Sigmoid colon (tissue), 6 donors: ENCODE measurements at regions not wholly inside any gene's neighbourhood (a gene's known extent, or its start where the extent isn't known, plus 50 kb on each side); places are given as distances from the start of the nearest gene placed in this dataset.

ENCODE experiments used
- DNase-seq: peaks from one replicate; pipeline ENCODE4 v3.0.0-alpha.2; 2019
- H3K27ac ChIP-seq, 4 donors: fragments of 200-600 bp; sonication (generic); one replicate each; pipeline ENCODE4 v1.5.1; 2016 to 2019; ENCODE audit warnings: mild to moderate bottlenecking in 1 of 4
- H3K27me3 ChIP-seq, 3 donors: fragments of 200-600 bp; sonication (generic); one replicate each; pipeline ENCODE4 v1.5.1; 2019; ENCODE audit warnings: mild to moderate bottlenecking in 1 of 3
- H3K36me3 ChIP-seq, 4 donors: fragments of 200-600 bp; sonication (generic); one replicate each; pipeline ENCODE4 v1.5.1; 2016 to 2019
- H3K4me1 ChIP-seq, 4 donors: fragments of 200-600 bp; sonication (generic); one replicate each; pipeline ENCODE4 v1.5.1; 2017 to 2019
- H3K4me3 ChIP-seq, 4 donors: fragments of 200-600 bp; sonication (generic); one replicate each; pipeline ENCODE4 v1.5.1; 2017 to 2019; ENCODE audit warnings: mild to moderate bottlenecking in 2 of 4, moderate library complexity in 1 of 4
- H3K9me3 ChIP-seq, 4 donors: fragments of 200-600 bp in 3 of 4; sonication (generic) in 3 of 4; one replicate each; pipeline versions ENCODE4 v1.5.1 to v1.6.1; 2013 to 2019
- EP300 ChIP-seq, 4 donors: sonication (generic); formaldehyde crosslinking; IDR thresholded peaks; one replicate each; pipeline ENCODE4 v1.6.1; 2017; ENCODE audit warnings: antibody characterized with exemption in 4 of 4
- POLR2A ChIP-seq, 2 donors: fragments of 450-650 bp; IDR thresholded peaks; one replicate each; pipeline ENCODE4 v1.6.1; 2016; ENCODE audit warnings: antibody characterized with exemption in 2 of 2, mild to moderate bottlenecking in 2 of 2, moderate library complexity in 2 of 2
- POLR2AphosphoS5 ChIP-seq, 4 donors: sonication (generic); formaldehyde crosslinking; IDR thresholded peaks; one replicate each; pipeline ENCODE4 v1.6.1; 2017; ENCODE audit warnings: antibody characterized with exemption in 4 of 4
- WGBS, 2 donors: extraction: QIAGEN DNeasy Blood & Tissue Kit; methylation state at CpG; one replicate each; pipeline ENCODE4 v1.1.7; 2013; 5-methylcytosine and 5-hydroxymethylcytosine counted together
- intact Hi-C: fragments of 100-400 bp; cut with DNase I; formaldehyde crosslinking; loops from one replicate; pipeline ENCODE4 v1.15.1; 2023
- TF ChIP-seq, protein P1 (sequence below), 4 experiments: fragments of 450-650 bp in 3 of 4; fragments of 200-600 bp in 1 of 4; IDR thresholded peaks; one replicate each; pipeline ENCODE4 v1.5.1; 2016 to 2019; ENCODE audit warnings: antibody characterized with exemption in 4 of 4, mild to moderate bottlenecking in 3 of 4, moderate library complexity in 2 of 4
- donor health status: healthy with polysubstance abuse.
- donor health status: healthy.

DNA sequence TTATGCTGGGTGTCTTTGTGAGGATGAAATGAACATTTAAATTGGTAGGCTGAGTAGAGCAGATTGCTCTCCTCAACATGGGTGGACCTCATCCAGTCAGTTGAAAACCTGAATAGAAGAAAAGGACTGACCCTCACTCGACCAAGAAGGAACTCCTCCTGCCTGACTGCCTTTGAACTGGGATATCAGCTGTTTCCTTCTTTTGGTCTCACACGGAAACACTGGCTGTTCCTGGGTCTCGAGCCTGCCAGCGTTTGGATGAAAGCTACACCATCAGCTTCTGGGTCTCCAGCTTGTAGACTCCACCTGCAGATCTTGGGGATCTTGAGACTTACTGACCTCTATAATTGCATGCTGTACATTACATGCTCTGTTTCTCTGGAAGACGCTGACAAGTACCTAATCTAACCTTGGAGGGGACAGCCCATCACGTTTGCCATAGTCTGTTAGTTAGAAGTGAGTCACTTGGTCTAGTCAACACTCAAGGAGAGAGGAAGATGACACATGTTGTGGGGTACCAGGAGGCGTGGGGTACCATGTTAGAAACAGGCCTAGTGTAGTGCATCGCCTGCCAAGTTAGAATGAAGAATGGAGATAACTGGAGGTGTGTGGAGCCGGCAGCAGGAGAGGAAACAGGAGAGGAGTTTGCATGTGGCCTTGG, 267.0 kb downstream of the MREG start:
- WGBS, 2 donors = 76 to 89% methylated on average over 9 of the region's 9 CpGs
- no peak for DNase-seq
- Histone ChIP-seq H3K27ac (no peak overlapping the region), H3K4me1 (peaks cover 0 to 49% (median 35%) of the 10 kb centered on the region in 4 donors), H3K9me3 (no peaks in the 10 kb centered on the region), H3K4me3 (no peak overlapping the region), H3K36me3 (no peaks in the 10 kb centered on the region), H3K27me3 (no peaks in the 10 kb centered on the region)
- TF ChIP-seq EP300 (IDR thresholded peaks at IDR 0.05) = no peak
- no peak for TF ChIP-seq POLR2AphosphoS5 (IDR thresholded peaks at IDR 0.05)
- TF ChIP-seq, protein P1, sequence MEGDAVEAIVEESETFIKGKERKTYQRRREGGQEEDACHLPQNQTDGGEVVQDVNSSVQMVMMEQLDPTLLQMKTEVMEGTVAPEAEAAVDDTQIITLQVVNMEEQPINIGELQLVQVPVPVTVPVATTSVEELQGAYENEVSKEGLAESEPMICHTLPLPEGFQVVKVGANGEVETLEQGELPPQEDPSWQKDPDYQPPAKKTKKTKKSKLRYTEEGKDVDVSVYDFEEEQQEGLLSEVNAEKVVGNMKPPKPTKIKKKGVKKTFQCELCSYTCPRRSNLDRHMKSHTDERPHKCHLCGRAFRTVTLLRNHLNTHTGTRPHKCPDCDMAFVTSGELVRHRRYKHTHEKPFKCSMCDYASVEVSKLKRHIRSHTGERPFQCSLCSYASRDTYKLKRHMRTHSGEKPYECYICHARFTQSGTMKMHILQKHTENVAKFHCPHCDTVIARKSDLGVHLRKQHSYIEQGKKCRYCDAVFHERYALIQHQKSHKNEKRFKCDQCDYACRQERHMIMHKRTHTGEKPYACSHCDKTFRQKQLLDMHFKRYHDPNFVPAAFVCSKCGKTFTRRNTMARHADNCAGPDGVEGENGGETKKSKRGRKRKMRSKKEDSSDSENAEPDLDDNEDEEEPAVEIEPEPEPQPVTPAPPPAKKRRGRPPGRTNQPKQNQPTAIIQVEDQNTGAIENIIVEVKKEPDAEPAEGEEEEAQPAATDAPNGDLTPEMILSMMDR (IDR thresholded peaks at IDR 0.05) = no peak
- no peak for TF ChIP-seq POLR2A (IDR thresholded peaks at IDR 0.05)
- intact Hi-C loops = no loop called here

DNA sequence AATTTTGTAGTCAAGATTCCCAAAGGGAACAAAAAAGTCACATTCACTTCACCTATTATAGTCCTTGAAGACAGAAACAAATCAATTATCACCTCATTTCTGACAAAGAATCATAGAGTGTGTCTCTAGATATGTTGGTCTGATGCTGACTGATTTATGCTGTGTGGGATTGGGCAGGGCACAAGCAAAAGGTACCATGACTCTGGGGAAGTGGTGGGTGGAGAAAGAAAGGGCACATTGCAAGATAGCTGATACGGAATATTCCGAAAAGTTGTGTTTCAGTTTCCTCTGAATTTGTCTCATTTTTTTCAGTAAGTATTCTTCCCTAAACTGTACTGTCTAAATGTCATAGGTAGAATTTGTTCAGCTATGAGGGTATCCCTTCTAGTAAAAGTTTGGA, 268.0 kb downstream of the MREG start:
- H3K27me3 ChIP-seq = no peaks in the 10 kb centered on the region
- no peaks in the 10 kb centered on the region for H3K9me3 ChIP-seq
- no peak for DNase-seq
- 90 to 94% methylated on average over 2 of the region's 2 CpGs for WGBS, 2 donors
- H3K27ac ChIP-seq = no peak overlapping the region
- no peaks in the 10 kb centered on the region for H3K36me3 ChIP-seq
- TF ChIP-seq EP300 (IDR thresholded peaks at IDR 0.05) (no peak), POLR2AphosphoS5 (IDR thresholded peaks at IDR 0.05) (no peak), POLR2A (IDR thresholded peaks at IDR 0.05) (no peak)
- TF ChIP-seq, protein P1 (IDR thresholded peaks at IDR 0.05) = no peak
- intact Hi-C loops = no loop called here
- peaks cover 0 to 39% (median 26%) of the 10 kb centered on the region in 4 donors for H3K4me1 ChIP-seq
- no peak overlapping the region for H3K4me3 ChIP-seq

DNA sequence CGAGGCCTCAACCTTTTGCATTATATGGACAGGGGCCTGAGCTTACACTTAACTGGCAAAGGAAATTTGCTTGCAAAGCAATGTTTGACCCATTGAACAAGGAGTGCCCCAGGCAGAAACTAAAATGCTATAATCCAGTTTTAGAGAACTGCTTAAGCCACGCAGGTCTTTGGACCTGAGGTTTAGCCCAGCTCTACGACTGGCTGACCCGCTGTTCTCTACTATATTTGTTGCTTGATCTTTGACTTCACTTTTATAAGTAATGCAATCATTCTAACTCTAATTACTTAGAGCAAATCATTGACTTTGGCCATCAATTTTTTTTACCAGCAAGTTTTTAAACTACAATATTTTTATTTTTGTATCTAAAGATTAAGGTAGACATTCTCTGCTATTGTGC, 268.8 kb downstream of the MREG start:
- H3K27me3 ChIP-seq = no peaks in the 10 kb centered on the region
- no peak overlapping the region for H3K4me3 ChIP-seq
- TF ChIP-seq POLR2A (IDR thresholded peaks at IDR 0.05) = no peak
- TF ChIP-seq, protein P1 (IDR thresholded peaks at IDR 0.05) = no peak
- no peak for TF ChIP-seq POLR2AphosphoS5 (IDR thresholded peaks at IDR 0.05)
- TF ChIP-seq EP300 (IDR thresholded peaks at IDR 0.05) = no peak
- intact Hi-C loops = no loop called here
- WGBS, 2 donors = 92 to 95% methylated on average over 4 of the region's 4 CpGs
- H3K27ac ChIP-seq = no peak overlapping the region
- peaks cover 0 to 31% (median 19%) of the 10 kb centered on the region in 4 donors for H3K4me1 ChIP-seq
- no peaks in the 10 kb centered on the region for H3K36me3 ChIP-seq
- DNase-seq = no peak
- no peaks in the 10 kb centered on the region for H3K9me3 ChIP-seq

DNA sequence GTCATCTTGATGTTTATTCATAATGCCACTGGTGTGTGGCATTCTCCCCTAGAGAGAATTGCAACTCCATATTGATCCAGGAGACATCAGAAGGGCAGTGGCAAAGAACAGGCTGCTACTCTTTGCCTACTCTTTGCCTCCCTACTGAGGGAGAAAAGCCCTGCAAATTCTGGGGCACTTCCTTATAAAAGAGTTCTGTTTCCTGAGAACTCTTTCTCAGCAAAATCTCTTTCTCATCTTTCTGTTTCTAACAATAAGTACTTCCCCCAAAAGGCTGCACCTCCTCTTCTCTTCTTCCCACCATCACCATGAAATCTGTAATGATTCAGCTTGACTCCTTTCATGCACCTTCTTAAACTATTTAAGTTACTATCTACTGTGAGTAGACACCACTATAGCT, 270.3 kb downstream of the MREG start:
- no peaks in the 10 kb centered on the region for H3K9me3 ChIP-seq
- H3K4me1 ChIP-seq = peaks cover 0 to 17% (median 5%) of the 10 kb centered on the region in 4 donors
- H3K27ac ChIP-seq = no peak overlapping the region
- no peaks in the 10 kb centered on the region for H3K27me3 ChIP-seq
- no peak overlapping the region for H3K4me3 ChIP-seq
- intact Hi-C loops = no loop called here
- H3K36me3 ChIP-seq = no peaks in the 10 kb centered on the region
- no peak for TF ChIP-seq EP300 (IDR thresholded peaks at IDR 0.05)
- TF ChIP-seq, protein P1 (IDR thresholded peaks at IDR 0.05) = no peak
- no peak for TF ChIP-seq POLR2A (IDR thresholded peaks at IDR 0.05)
- TF ChIP-seq POLR2AphosphoS5 (IDR thresholded peaks at IDR 0.05) = no peak
- DNase-seq = no peak

DNA sequence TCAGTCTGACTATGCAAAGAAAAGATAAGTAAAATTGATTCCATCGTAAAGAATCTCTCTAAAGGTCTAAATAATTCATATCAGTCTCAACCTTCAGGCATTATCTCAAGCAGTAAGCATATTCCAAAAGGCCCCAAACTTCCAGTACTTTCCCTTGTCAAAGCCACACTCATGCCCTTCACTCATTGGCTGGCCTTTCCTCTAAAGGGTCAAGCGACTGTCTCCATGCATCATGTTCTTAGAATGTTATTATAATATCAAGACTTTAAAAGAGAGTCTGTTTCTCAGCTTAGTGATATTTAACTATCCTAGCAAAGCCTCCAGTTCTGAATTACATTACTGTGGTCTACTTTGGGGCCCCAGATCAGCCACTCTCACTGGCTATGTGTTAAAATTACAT, 271.3 kb downstream of the MREG start:
- Histone ChIP-seq H3K27ac (no peak overlapping the region), H3K9me3 (no peaks in the 10 kb centered on the region), H3K27me3 (no peaks in the 10 kb centered on the region), H3K36me3 (no peaks in the 10 kb centered on the region), H3K4me3 (no peak overlapping the region), H3K4me1 (peaks cover 0 to 8% (median 0%) of the 10 kb centered on the region in 4 donors)
- TF ChIP-seq, protein P1 (IDR thresholded peaks at IDR 0.05) = no peak
- TF ChIP-seq POLR2AphosphoS5 (IDR thresholded peaks at IDR 0.05) (no peak), POLR2A (IDR thresholded peaks at IDR 0.05) (no peak), EP300 (IDR thresholded peaks at IDR 0.05) (no peak)
- DNase-seq = no peak
- intact Hi-C loops = no loop called here
- WGBS, 2 donors = 96 to 99% methylated on average over 2 of the region's 2 CpGs
